Fibroblast of skin of right biceps (primary cell): ENCODE measurements at regions not wholly inside any gene's neighbourhood (a gene's known extent, or its start where the extent isn't known, plus 50 kb on each side); places are given as distances from the start of the nearest gene placed in this dataset.

Source experiments
- DNase-seq: peaks from one replicate; pipeline ENCODE4 v3.0.0-alpha.2; 2013

DNA sequence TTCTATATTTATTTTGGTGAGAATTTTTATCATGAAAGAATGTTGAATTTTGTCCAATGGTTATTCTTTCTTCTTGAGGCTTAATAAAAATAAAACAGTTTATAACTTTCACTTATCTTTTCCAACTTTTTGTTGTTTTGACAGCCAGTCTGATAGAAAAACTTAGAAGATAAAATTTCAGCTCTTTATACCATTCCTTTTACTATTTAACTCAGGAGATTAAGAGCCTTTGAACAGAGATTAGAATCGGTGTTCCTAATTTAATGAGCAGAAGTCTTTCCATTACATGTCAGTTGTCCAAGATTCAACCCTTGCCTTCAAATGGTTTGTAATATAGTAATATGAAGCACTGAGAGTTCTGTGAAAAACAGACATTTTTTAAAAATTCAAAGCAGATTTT, 97.8 kb upstream of the SEC61G start:
- DNase-seq, result no peak

DNA sequence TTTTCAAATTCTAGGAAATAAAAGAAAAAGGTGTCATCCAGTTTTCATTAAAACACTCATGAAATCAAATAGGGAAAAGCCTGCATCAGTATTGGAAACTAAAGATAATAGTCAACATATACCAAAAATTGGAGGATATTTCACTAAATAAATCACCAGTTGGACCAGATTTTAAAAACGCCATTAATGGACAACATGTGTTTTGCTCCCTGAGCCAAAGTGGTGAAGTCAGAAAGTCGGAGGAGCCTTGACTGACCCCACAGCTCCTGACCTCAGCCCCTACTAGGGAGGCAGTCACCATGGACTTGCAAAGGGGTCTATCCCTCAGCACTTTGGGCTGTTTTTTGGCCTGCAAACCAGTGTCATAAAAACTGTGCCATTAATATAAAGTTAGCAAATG, 98.3 kb upstream of the SEC61G start:
- DNase-seq, result no peak

DNA sequence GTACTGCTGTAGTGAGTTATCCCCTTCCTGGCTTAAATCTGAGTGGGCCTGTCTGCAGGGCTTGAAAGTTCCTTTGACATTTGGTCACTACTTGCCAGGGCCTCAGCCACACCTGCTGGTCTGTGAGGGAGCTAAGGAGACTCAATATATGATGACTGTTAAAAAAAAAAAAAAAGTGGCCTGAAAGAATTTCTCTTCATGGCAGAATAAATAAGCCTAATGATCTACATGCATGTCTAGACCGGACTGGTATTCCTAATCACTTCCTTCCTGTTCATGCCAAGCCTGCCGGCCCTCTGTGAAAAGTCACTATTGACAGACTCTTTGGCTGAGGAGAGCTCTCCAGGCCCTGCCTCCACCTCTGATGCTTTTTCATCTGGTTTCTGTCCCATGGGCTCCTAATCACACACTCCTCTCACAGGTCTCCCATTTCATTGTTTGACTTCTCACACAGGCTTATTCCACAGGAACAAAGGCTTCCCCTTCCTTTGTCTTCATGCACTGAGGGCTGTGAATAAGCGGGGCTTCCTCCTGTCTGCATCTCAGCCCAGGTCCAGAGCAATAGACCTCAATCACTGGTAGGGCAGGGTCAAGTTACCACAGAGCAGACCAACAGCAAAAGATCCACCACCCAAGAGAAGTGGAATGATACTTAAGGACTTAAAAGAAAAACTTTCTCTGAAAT, 99.1 kb upstream of the SEC61G start:
- DNase-seq, result no peak

- DNase-seq, result no peak
Measured at GRCh38 chr7:54859066-54859465, 100.1 kb upstream of the SEC61G start.

GRCh38 chr7:54859545-54859944, 100.5 kb upstream of the SEC61G start:
- DNase-seq, result no peak

- no peak for DNase-seq
Measured at GRCh38 chr7:54860003-54860775, 101.2 kb upstream of the SEC61G start.

- DNase-seq, result no peak
Measured at GRCh38 chr7:54860843-54861242, 101.8 kb upstream of the SEC61G start.

GRCh38 chr7:54864663-54865062, 105.7 kb upstream of the SEC61G start:
- no peak for DNase-seq

- no peak for DNase-seq
Measured at GRCh38 chr7:54869523-54869922, 110.5 kb upstream of the SEC61G start.

DNA sequence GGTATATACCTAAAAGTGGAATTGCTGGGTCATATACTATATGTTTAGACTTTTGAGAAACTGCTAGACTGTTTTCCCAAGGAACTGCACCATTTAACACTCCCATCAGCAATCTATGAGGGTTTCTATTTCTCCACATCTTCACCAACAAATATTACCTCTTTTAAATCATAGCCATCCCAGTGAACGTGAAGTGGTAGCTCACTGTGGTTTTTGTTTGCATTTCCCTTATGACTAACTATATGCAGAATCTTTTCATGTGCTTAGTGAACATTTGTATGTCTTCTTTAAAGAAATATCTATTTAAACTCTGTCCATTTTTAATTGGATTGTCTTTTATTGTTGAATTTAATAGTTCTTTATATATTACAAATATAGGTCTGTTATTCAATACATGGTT, 115.8 kb upstream of the SEC61G start:
- DNase-seq, result no peak

DNA sequence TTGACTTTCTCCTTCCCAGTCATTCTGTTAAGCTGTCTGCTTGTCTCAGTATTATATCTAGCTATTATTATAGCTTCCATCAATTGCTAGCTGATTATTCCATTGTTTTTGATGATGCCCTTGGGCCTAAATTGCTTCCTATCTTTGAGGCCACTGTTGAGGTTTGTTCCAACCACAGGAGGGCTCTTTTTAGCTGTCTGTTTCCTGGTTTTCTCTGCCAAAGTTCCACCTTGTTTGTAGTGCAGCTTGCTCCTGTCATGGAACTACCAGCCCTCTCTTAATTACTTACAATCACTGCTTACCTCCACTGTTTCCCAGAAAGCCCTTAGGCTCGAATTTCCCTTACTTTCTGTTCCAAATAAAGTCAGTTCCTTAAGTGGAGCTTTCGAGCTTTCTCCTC, 118.7 kb upstream of the SEC61G start:
- no peak for DNase-seq

DNA sequence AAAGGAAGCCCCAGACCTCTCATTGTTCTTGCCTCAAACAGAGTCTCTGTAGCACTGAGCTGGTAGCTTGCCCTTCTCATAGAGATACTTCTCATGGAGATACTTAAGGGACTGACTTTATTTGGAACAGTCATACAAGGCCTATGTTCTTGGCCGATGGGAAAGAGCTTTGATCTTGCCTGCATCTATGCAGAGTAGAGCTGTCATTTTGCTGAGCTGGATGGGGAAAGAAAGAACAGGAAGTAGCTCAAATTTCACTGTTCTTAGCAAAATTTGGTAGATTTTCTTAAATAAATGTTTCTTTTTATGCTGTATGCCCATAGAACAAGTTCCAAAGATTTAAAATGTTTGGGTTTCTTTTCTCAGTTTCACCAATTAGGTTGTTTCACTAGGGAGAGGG, 119.3 kb upstream of the SEC61G start:
- peak; percentile 25 for DNase-seq

- DNase-seq, result peak; percentile 15
Measured at GRCh38 chr7:54879776-54880175, 120.8 kb upstream of the SEC61G start.

- no peak for DNase-seq
Measured at GRCh38 chr7:54880326-54880989, 121.4 kb upstream of the SEC61G start.

- DNase-seq, result no peak
Measured at GRCh38 chr7:54881816-54882520, 123.0 kb upstream of the SEC61G start.

DNA sequence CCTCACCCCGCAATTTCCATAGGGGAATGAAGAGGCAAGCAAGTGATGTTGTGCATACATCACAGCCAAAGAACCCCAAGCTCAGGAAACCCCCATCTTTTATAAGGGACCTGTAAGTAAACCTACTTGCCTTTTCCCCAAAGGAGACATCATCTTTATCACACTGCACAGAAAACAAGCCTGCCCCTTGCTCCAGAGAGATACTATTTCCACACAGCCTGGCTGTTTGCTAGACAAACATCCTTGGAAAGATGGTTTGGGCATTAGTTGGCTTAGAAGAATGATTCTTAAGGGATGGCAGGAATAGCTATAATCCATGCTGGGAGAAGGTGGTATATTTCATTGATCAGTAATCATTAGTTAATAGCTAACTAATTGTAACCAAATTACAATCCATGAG, 123.7 kb upstream of the SEC61G start:
- DNase-seq, result no peak

GRCh38 chr7:54883576-54883975, 124.6 kb upstream of the SEC61G start:
- DNase-seq, result no peak

DNA sequence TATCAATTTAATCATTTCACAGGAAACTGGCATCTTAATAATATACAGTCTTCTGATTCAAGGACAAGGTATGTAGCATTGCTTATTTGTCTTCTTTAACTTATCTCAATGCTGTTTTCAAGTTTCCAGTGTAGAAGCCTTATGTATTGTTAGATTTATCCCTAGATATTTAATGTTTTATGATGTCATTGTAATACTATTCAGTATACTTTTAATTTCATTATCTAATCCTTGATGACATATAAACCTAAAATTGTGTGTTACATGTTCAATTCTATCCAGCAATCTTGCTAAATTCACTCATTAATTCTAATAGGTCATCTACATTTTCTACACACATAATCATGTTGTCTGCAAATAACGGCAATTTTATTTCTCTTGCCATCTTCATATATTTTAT, 126.3 kb upstream of the SEC61G start:
- no peak for DNase-seq

DNA sequence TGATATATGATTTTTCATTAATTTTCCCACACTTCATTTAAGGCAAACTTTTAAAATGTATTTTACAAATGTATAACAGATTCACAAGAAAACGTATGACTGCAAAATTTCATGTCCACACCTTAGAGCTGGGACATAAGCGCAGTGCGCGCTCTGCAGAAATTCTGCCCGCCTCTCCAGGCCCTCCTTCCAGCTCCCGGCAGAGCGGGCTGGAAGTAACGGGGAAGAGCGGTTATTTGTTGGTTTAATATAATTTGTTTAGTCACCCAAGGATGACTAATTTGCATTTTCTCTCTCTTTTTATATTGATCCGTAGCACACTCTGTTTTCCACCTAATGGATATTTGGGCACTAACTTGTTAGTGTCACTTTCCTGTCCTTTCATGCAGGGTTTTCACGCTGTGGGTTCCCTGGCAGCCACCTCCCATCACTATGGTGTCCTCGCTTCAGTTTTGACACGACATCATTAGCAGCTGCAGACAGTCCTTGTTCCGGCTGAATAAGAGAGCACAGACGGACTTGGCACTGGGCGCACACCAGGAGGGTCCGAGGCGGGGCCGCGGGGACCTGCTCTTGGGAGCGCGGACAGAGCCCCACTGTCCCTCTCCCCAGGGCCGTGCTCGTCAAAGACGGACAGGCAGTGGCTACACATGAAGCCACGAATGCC, 129.2 kb upstream of the SEC61G start:
- no peak for DNase-seq

- no peak for DNase-seq
Measured at GRCh38 chr7:54888734-54889082, 129.7 kb upstream of the SEC61G start.

DNA sequence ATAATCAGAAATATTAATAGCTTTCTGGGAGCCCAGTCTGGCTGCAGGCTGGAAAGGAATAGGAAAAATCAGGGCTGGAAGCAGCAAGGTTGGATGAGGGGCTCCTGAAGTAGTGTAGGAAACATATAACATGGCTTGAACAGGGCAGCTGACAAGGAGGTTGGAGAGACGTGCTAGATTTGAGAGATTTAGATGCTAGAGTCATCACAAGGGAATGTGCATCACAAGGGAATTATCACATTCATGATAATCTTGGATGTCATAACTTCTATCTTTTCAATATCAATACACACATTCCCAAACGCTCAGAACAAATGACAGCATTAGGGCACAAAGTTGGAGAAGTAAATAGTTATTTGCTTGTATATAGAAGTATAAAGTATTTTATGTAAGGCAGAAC, 120.9 kb upstream of the EGFR start:
- peak; percentile 25 for DNase-seq

DNA sequence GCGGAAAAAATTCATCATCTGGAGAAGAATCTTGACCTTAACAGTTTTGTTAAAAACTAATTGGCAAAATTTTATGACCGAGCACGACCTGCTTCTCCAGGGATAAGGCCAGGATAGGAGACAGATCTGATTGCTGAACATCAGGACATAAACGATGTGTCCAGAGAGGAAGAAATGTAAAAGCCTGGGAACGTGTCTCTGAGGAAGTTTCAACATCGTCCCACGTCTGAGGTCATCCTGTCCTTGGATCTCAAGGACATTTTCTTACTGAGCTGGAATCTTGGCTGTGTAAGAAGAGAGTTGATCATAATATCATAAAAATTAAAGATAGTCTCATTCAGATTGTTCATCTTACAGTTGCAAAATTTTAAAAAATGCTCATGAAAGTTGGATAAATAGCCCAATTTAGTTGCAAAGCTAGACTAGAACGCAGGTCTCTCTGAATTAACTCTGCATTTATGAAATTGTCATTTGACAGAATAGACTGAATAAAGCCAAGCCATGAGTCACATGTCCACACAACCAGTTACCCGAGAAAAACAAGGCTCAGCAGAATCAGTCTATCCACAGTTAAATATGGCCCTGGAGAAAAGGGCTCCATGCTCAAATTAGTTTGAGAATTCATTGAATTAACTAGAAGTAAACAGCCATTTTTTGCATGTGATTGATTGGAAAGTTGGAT, 120.0 kb upstream of the EGFR start:
- no peak for DNase-seq
